Panc1 (cell line): ENCODE measurements at regions not wholly inside any gene's neighbourhood (a gene's known extent, or its start where the extent isn't known, plus 50 kb on each side); places are given as distances from the start of the nearest gene placed in this dataset.

Experiments
- TF ChIP-seq, protein P1 (sequence below), 2 experiments: IDR thresholded peaks; 2 replicates each; pipeline ENCODE4 v1.6.1; 2011 to 2012; ENCODE audit warnings: low read depth in 2 of 2, control low read depth in 1 of 2, low read length in 1 of 2, mild to moderate bottlenecking in 1 of 2, moderate library complexity in 1 of 2; ENCODE audit not compliant: insufficient read depth in 1 of 2
- TF ChIP-seq, protein P2 (sequence below): fragments of 450-650 bp; IDR thresholded peaks from 2 replicates; pipeline ENCODE4 v1.5.1; 2017; ENCODE audit warnings: mild to moderate bottlenecking

DNA sequence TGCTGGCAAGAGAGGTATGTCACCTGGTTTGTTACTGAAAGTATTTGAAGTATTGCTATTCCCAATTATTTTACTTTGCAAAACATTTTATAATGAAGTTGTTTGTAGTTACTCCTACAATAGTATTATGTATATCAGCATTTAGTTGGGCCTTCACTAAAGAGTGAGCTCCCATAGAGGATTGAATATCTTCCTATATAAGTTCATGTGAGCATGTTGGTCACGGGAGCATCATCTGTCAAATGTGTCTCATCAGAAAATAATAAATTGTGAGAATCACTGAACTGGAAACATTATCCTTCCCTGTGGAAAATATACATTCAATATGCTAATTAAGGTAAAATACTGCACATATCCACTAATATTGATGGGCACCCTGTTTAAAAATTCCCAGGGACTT is 360.1 kb upstream of the ADGRL3 start:
- TF ChIP-seq, protein P1, sequence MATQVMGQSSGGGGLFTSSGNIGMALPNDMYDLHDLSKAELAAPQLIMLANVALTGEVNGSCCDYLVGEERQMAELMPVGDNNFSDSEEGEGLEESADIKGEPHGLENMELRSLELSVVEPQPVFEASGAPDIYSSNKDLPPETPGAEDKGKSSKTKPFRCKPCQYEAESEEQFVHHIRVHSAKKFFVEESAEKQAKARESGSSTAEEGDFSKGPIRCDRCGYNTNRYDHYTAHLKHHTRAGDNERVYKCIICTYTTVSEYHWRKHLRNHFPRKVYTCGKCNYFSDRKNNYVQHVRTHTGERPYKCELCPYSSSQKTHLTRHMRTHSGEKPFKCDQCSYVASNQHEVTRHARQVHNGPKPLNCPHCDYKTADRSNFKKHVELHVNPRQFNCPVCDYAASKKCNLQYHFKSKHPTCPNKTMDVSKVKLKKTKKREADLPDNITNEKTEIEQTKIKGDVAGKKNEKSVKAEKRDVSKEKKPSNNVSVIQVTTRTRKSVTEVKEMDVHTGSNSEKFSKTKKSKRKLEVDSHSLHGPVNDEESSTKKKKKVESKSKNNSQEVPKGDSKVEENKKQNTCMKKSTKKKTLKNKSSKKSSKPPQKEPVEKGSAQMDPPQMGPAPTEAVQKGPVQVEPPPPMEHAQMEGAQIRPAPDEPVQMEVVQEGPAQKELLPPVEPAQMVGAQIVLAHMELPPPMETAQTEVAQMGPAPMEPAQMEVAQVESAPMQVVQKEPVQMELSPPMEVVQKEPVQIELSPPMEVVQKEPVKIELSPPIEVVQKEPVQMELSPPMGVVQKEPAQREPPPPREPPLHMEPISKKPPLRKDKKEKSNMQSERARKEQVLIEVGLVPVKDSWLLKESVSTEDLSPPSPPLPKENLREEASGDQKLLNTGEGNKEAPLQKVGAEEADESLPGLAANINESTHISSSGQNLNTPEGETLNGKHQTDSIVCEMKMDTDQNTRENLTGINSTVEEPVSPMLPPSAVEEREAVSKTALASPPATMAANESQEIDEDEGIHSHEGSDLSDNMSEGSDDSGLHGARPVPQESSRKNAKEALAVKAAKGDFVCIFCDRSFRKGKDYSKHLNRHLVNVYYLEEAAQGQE (IDR thresholded peaks at IDR 0.05; ENCODE audit: insufficient read depth in 1 of 2, low read depth in 2 of 2, low read length in 1 of 2): no peak
- TF ChIP-seq, protein P2, sequence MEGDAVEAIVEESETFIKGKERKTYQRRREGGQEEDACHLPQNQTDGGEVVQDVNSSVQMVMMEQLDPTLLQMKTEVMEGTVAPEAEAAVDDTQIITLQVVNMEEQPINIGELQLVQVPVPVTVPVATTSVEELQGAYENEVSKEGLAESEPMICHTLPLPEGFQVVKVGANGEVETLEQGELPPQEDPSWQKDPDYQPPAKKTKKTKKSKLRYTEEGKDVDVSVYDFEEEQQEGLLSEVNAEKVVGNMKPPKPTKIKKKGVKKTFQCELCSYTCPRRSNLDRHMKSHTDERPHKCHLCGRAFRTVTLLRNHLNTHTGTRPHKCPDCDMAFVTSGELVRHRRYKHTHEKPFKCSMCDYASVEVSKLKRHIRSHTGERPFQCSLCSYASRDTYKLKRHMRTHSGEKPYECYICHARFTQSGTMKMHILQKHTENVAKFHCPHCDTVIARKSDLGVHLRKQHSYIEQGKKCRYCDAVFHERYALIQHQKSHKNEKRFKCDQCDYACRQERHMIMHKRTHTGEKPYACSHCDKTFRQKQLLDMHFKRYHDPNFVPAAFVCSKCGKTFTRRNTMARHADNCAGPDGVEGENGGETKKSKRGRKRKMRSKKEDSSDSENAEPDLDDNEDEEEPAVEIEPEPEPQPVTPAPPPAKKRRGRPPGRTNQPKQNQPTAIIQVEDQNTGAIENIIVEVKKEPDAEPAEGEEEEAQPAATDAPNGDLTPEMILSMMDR: no peak
